ENCODE measurements at regions not wholly inside any gene's neighbourhood (a gene's known extent, or its start where the extent isn't known, plus 50 kb on each side); places are given as distances from the start of the nearest gene placed in this dataset.
"Not testable (repeated sequence)": the region's sequence is repeated elsewhere in the genome, so short reads cannot be mapped to it uniquely, and the experiment has no call there.

DNA sequence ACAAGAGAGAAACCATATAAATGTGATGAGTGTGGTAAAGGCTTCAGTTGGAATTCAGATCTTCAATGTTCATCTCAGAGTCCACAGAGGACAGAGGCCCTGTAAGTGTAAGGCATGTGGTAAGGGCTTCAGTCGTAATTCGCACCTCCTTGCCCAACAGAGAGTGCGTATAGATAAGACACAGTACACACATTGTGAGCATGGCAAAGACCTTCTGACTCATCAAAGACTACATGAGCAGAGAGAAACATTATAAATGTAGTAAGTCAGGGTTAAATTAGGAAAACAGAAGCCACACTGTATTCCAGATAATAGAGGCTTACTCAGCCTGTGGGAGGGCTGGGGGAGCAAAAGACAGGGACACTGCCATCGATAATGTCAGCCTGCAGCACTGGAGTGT lies 98.1 kb upstream of the GPR39 start:
- DNase-seq (ENCODE audit: low read depth, low spot score), result not testable (repeated sequence)

DNA sequence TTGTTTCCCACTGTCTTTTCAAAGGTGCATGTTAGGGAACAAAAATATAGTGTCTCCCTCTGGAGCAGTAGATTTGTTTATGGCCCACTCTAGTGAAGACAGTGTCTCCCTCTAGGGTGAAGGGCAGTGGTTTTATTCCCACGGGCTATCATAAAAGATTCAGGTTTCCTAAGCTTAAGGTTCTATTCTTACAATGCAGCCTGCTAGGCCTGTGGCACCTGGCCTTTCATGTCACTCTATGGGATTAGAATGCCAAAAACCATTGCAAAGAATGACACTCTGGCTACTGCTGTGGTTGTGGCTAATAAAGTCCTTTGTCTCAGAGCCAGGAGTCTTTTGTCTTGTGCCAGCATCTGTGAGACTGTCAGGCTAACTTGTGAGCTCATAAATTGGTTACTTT lies 92.6 kb upstream of the GPR39 start:
- DNase-seq (ENCODE audit: low read depth, low spot score), result not testable (repeated sequence)

DNA sequence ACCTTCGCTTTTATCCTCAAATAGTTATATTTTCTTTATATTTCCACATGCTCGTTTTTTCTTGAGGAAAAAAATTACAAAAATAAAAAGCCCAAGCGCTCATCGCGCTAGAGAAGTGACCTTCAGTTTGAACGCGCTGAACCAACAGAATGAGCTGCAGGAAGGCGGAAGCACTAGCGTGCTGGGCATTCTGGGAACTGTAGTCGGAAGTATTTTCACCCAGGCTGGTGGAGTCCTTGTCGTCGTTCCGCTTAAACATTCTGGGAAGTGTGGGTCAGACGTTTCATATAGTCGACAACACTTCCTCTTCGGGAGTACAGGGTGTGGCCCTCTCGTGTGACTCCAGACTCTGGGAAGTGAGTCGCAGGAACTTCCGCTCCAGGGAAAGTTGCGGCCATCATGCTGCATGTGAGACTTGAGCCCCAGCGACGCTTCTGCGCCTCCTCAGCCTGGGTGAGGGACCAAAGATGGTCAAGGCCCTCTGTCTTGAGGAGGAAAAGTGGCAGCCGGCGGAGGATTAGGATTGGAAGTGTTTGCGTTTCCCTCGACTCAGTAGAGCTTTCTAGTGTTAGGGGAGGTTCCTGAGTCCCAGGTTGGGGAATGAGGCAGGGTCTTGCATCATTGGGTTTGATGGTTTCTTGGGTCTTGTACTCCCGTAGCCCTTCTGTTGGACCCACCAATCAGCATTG lies 84.1 kb upstream of the GPR39 start:
- not testable (repeated sequence) for DNase-seq (ENCODE audit: low read depth, low spot score)

DNA sequence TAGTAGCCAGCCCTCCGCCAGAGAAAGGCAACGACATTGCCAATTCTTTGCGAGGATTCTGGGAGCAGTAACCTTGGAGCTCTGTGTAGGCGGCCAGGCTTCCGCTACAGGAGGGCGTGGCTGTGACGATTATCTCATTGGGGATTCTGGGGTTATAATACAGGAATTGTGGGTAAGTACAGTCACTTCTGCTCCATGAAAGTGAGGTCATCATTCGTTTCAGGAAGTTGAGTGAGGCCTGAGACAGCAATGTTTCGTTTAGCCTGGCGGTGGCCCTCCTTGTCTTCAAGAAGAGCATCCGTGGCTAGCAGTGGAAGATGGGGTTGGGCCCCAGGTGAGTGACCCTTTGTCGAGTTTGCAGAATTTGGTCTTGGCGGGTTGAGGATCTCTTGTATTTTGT lies 79.5 kb upstream of the GPR39 start:
- DNase-seq (ENCODE audit: low read depth, low spot score), result not testable (repeated sequence)

DNA sequence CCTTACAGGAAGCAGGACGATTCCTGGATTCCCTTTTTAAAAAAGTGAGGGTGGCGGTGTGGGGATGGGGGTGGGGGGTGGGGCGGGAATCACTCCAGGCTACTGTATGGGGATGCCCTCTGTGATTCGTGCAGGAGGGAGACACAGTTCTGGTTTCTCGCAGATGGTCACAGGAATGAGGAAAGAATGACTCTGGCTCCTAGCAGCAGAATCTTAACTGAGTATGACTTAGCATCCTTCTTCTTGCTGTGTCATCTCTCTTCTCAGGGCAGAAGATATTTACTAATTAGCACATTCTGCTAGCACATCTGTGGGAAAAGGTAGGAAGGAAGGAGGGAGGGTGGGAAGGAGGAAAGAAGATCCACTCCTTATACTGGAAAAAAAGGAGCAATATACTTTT lies 78.8 kb upstream of the GPR39 start:
- DNase-seq (ENCODE audit: low read depth, low spot score), result not testable (repeated sequence)

DNA sequence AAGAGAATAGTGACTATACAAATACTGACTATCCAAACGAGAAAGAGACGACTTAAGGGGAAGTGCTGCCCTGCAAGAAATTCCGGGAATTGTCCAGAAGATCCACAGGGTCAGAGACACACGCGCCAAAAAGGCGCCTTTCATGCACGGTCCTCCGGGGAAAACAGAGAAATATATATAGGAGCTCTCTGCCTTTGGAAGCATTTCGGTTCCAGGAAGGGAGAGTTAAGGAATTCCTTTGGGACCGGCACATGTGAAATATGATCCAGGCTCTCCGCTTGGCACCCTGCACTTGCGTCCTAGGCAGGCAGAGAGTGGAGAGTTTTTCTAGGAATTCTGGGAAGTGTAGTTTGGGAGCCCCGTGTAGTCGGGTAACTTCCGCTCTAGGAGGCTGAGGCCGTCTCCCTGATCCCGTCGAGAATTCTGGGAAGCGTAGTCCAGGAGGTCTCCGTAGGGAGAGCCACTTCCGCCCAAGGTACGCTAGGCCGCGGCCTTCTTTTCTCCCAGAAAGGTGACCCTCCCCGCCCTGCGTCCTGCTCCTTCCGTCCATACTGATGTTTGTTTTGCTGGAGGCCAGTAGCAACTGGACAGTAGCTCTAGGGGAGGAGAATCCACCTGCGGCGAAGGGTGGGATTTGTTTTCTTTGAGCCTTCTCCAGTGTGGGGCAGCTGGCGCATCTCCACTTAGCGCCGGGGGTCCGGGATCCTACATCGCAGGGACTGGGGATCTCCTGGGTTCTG lies 69.4 kb upstream of the GPR39 start:
- peak; percentile 35 for DNase-seq (ENCODE audit: low read depth, low spot score)

DNA sequence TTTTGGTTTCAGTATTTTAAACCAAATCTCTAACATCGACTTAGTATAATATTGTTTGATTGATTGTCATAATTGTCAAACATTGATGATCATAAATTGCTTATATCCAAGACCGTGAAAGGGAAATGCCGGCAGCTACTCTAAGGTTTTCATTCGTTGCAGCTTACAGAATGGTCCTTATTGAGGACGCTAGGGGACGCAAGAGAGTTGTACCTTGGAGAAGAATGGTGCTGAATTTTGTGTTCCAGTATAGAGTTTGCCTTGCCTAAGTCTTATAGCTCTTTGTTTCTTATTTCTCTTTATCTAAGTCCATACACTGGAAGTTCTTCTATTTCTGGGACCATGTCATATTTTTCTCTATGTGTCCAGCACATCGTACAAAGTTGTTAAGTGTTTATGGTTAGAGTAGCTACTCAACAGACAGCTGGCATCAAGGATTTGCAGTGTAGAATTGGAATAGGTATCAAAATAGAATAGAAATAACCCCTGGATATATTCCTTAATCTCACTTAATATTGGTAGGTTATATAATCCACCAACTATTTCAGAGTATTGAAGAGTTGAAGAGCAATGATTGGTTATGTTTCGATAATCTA lies 67.4 kb upstream of the GPR39 start:
- not testable (repeated sequence) for DNase-seq (ENCODE audit: low read depth, low spot score)

DNA sequence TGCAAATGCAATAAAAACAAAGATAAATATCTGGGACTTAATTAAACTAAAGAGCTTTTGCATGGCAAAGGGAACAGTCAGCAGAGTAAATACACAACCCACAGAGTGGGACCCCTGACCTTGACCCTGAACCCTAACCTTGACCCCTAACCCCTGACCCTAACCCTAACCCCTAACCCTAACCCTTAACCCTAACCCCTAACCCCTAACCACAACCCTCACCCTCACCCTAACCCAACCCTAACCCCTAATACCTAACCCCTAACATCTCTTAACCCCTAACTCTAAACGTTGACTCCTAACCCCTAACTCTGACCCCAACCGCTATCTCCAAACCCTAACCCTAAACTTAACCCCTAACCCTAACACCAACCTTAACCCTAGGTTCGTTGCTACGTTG lies 64.9 kb upstream of the GPR39 start:
- DNase-seq (ENCODE audit: low read depth, low spot score), result not testable (repeated sequence)

DNA sequence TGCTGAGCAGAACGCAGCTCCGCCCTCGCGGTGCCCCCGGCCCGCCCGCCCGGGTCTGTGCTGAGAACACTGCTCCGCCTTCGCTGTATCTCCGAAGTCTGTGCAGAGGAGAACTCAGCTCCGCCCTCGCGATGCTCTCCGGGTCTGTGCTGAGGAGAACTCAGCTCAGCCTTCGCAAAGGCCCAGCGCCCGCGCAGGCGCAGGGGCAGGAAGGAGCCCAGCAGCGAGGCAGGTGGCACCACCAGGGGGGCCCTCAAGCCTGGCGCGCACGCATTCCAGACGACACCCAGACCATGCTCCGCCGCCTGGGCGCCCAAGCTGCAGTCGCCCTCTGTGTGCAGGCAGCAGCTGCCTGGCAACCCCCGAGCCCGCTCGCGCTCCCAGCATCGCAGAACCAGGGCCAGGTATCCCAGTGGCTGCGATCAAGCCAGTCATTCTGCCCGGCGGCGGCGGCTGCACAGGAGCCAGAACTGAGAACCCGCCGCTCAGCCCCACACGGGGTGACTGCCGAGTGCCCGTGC lies 64.1 kb upstream of the GPR39 start:
- not testable (repeated sequence) for DNase-seq (ENCODE audit: low read depth, low spot score)

DNA sequence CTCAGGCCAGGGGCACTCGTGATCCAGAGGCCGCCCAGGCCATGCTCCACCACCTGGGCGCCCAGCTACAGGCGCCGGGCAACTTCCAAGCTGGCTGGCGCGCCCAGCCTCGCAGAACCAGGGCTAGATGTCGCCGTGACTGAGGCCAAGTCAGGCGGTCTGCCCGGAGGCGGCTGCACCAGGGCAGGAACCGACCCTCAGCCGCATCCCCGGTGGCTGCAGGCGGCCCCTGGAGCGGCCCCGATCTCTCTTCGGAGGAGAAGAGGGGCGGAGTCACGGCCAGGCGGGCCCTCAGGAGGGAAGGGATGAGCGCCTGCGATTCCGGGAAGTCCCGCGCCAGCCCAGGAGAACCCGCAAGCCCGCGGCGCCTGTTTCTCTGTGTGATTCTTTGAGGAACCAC lies 63.2 kb upstream of the GPR39 start:
- DNase-seq (ENCODE audit: low read depth, low spot score), result not testable (repeated sequence)

DNA sequence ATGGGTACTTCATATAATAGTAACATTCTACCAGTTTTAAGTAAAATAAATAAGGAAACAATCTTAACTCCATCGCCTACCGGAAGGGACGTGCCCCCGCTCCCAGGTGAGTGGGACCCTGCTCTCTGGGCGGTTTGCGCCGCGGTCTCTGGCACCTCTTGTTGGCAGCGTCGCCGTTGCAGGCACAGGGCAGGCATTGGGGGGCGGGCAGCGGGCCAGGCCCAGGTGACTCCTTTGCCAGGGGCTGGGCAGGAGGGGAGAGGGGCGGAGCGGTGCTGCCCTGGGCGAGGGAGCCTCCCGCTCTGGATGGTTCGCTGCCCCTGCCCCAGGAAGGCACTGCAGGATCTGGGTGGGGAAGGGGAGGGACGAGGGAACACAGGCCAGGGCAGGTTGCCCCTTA lies 55.6 kb upstream of the GPR39 start:
- not testable (repeated sequence) for DNase-seq (ENCODE audit: low read depth, low spot score)

DNA sequence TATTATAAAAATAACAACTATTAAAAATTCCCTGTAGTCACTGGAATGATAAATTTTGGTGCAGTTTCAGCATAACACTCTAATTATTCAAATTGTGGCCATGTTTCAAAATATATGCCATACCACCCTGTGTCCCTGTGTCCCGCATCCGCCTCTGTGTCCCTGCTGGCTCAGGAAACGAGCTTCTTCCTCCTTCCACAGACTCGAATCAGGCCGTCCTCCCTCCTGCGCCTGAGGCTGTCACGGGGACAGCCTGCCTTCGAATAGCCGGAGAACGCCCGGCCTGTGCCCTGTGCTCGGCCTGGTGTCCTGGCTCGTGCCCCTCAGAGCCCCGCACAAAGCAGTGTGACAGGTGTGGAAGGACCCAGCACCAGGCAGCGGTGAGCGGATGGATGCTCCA lies 55.1 kb upstream of the GPR39 start:
- DNase-seq (ENCODE audit: low read depth, low spot score), result not testable (repeated sequence)

DNA sequence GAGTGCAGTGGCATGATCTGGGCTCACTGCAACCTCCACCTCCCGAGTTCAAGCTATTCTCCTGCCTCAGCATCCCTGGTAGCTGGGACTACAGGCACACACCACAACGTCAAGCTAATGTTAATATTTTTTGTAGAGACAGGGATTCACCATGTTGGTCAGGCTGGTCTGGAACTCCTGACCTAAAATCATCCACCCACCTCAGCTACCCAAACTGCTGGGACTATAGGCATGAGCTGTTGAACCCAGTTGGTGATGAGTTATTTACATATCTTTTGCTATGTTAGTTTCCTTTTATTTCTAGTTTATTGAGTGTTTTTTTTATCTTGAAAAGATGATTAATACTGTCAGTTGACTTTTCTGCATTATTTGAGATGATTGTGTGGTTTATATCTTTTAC lies 53.3 kb upstream of the GPR39 start:
- not testable (repeated sequence) for DNase-seq (ENCODE audit: low read depth, low spot score)

DNA sequence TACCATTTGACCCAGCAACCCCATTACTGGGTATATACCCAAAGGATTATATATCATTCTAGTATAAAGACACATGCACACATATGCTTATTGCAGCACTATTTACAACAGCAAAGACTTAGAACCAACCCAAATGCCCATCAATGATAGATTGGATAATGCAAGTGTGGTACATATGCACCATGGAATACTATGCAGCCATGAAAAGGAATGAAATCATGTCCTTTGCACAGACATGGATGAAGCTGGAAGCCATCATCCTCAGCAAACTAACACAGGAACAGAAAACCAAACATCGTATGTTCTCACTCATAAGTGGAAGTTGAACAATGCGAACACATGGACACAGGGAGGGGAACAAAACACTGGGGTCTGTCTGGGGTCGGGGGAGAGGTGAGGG lies 50.6 kb upstream of the GPR39 start:
- not testable (repeated sequence) for DNase-seq (ENCODE audit: low read depth, low spot score)

DNA sequence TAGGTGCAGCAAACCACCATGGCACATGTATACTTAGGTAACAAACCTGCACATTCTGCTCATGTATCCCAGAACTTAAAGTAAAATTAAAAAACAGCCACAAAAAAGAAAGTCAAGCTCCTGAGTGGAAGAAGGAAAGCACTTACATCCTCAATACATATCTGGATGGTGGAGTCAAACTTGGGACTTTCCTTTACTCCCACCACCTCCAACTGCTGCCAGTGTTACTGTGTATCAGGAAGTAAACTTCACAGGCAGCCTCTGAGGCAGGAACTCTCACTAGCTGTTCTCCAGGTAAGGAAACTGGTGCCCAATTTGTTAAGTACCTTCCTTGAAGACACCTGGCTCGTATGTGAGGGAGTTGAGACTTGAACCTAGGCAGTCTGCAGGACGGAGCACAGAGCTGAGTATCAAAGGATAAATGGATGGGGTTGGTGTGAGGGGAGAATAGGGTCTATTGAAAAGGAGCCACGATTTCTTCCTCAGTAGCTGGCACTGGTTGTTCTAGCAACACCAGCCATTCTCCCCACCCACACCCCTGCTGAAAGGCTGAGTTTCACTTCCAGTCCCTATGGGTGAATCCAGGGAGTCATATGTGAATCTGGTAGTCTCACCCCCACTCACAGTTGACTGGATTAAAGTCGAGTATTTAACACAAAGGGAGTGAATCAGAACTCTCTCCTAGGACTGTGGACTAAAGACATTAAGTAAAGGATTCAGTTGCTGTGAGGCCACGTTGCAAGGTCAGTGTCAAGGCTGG lies 50.0 kb upstream of the GPR39 start:
- DNase-seq (ENCODE audit: low read depth, low spot score), result no peak
